K562 (cell line): ENCODE measurements at regions not wholly inside any gene's neighbourhood (a gene's known extent, or its start where the extent isn't known, plus 50 kb on each side); places are given as distances from the start of the nearest gene placed in this dataset.

Source experiments
- ATAC-seq: fragments of 200-7000 bp; cut with Tn5 transposase; 3 replicates; pipeline ENCODE4 v1.9.1; 2020; ENCODE audit warnings: moderate library complexity
- BruUV-seq: library from RNA; stranded (reverse); fragments of 400-500 nt; replicated peaks from 2 replicates; lab custom pipeline; 2021; lab: Mats Ljungman, UMichigan
- CTCF ChIA-PET: fragments of 300-600 bp; formaldehyde crosslinking; extraction: SDS; loops from one replicate; lab custom pipeline; 2021; ENCODE audit warnings: low intra/inter-chr PET ratio; lab: Yijun Ruan, JAX
- POLR2A ChIA-PET: fragments of 300-600, 350-650 bp; sonication (Branson Sonifier 250); formaldehyde crosslinking; extraction: SDS; loops from one replicate; lab custom pipeline; 2021; ENCODE audit warnings: antibody characterized with exemption, inconsistent platforms; lab: Yijun Ruan, JAX
- DNase-seq, 4 experiments: peaks; one replicate each; pipeline versions ENCODE4 v3.0.0 to v3.0.0-alpha.2; 2011 to 2018; ENCODE audit warnings: low spot score in 3 of 4, mixed read lengths in 3 of 4; ENCODE audit errors: extremely low read depth in 1 of 4
- FAIRE-seq: peaks from 2 replicates; lab custom pipeline; 2011; peaks lifted over from hg19 to GRCh38; lab: Jason Lieb, UNC
- H2AFZ ChIP-seq: 2 replicates; pipeline ENCODE4 v1.6.0; 2011; ENCODE audit warnings: low read depth, low read length, control low read depth, inconsistent platforms
- H3K27ac ChIP-seq: fragments of 200-600 bp; 3 replicates; pipeline ENCODE4 v1.8.0; 2011; ENCODE audit warnings: low read depth, mild to moderate bottlenecking, control low read depth, inconsistent platforms, low read length, moderate library complexity, mixed read lengths; ENCODE audit errors: extremely low read depth
- H3K27me3 ChIP-seq, 2 experiments: fragments of 300-600 bp in 1 of 2; 2 replicates in 1 of 2; 3 replicates in 1 of 2; pipeline versions ENCODE4 v1.6.0 to v1.8.0; 2011; ENCODE audit warnings: inconsistent platforms in 2 of 2, low read length in 2 of 2, mild to moderate bottlenecking in 1 of 2, mixed read lengths in 1 of 2, moderate library complexity in 1 of 2; ENCODE audit not compliant: control insufficient read depth in 2 of 2, insufficient read depth in 2 of 2
- H3K36me3 ChIP-seq: fragments of 300-600 bp; 3 replicates; pipeline ENCODE4 v1.8.0; 2011; ENCODE audit warnings: mild to moderate bottlenecking, low read length, inconsistent platforms; ENCODE audit not compliant: control insufficient read depth, insufficient read depth
- H3K4me1 ChIP-seq, 2 experiments: fragments of 200-600 bp in 1 of 2; replicated peaks in 1 of 2; 2 replicates in 1 of 2; 3 replicates in 1 of 2; pipeline versions ENCODE4 v1.5.1 to v1.8.0; 2011; ENCODE audit warnings: inconsistent platforms in 2 of 2, low read length in 2 of 2, mild to moderate bottlenecking in 1 of 2, mixed read lengths in 1 of 2, moderate library complexity in 1 of 2; ENCODE audit not compliant: control insufficient read depth in 2 of 2, insufficient read depth in 2 of 2
- H3K4me2 ChIP-seq: 2 replicates; pipeline ENCODE4 v1.6.1; 2011; ENCODE audit warnings: low read length, control low read depth, inconsistent platforms, mixed read lengths; ENCODE audit not compliant: insufficient read depth
- H3K4me3 ChIP-seq: fragments of 200-600 bp; sonication (generic), shearing (Covaris generic); 2 replicates; pipeline ENCODE4 v1.5.1; 2016; ENCODE audit warnings: control low read depth, inconsistent platforms
- H3K79me2 ChIP-seq: fragments of 200-600 bp; 3 replicates; pipeline ENCODE4 v1.8.0; 2011; ENCODE audit warnings: low read length, inconsistent platforms; ENCODE audit not compliant: control insufficient read depth, insufficient read depth
- H3K9ac ChIP-seq, 2 experiments: 2 replicates each; pipeline versions ENCODE4 v1.6.0 to v1.6.1; 2011; ENCODE audit warnings: low read depth in 2 of 2, low read length in 2 of 2, control low read depth in 1 of 2, inconsistent platforms in 1 of 2, mild to moderate bottlenecking in 1 of 2, mixed read lengths in 1 of 2; ENCODE audit not compliant: insufficient read depth in 1 of 2
- H3K9me1 ChIP-seq: one replicate; pipeline ENCODE4 v1.6.0; 2011; ENCODE audit warnings: inconsistent platforms, mild to moderate bottlenecking, low read length, moderate library complexity; ENCODE audit not compliant: control insufficient read depth, insufficient read depth
- H3K9me3 ChIP-seq: replicated peaks from 2 replicates; pipeline ENCODE4 v1.5.1; 2011; ENCODE audit warnings: low read depth, low read length, inconsistent platforms; ENCODE audit not compliant: control insufficient read depth, insufficient read depth
- H4K20me1 ChIP-seq: replicated peaks from 2 replicates; pipeline ENCODE4 v1.6.1; 2011; ENCODE audit warnings: low read length, inconsistent platforms, mixed read lengths; ENCODE audit not compliant: control insufficient read depth, insufficient read depth
- BDP1 ChIP-seq: IDR thresholded peaks from 3 replicates; pipeline ENCODE4 v1.6.1; 2011; ENCODE audit not compliant: insufficient read length, insufficient read depth
- NFATC3 ChIP-seq: fragments of 450-650 bp; IDR thresholded peaks from 2 replicates; pipeline ENCODE4 v1.6.1; 2017; ENCODE audit warnings: mild to moderate bottlenecking
- NR1H2 ChIP-seq: sonication (generic); formaldehyde crosslinking; IDR thresholded peaks from 2 replicates; pipeline ENCODE4 v1.4.0; 2020; ENCODE audit warnings: mild to moderate bottlenecking, missing genetic modification reagents
- SNIP1 ChIP-seq: fragments of 450-650 bp; IDR thresholded peaks from 2 replicates; pipeline ENCODE4 v1.7.1; 2017; ENCODE audit warnings: low read depth, mild to moderate bottlenecking
- STAT5B ChIP-seq: fragments of 250-450 bp; sonication (Bioruptor Pico); IDR thresholded peaks from 2 replicates; pipeline ENCODE4 v1.8.0; 2021; ENCODE audit warnings: mild to moderate bottlenecking, inconsistent platforms
- TCF7 ChIP-seq: sonication (generic); IDR thresholded peaks from 2 replicates; pipeline ENCODE4 v1.6.1; 2016; ENCODE audit warnings: antibody characterized with exemption, borderline replicate concordance
- WGBS: fragments of 100-300 bp; shearing (Covaris generic); methylation state at CpG from one replicate; pipeline ENCODE4 v1.1.6; 2016; ENCODE audit warnings: low coverage, mixed read lengths; ENCODE audit not compliant: insufficient coverage; ENCODE audit errors: missing lambda C conversion rate; 5-methylcytosine and 5-hydroxymethylcytosine counted together
- in situ Hi-C: fragments of 300-500 bp; cut with MboI; formaldehyde crosslinking; loops from 4 replicates; pipeline ENCODE4 v1.15.0; 2018; ENCODE audit warnings: inconsistent platforms, mixed read lengths
- intact Hi-C: fragments of 100-400 bp; cut with micrococcal nuclease; formaldehyde crosslinking; loops from 2 replicates; pipeline ENCODE4 v1.14.2; 2022
- TF ChIP-seq, protein P1 (sequence below): sonication (generic); formaldehyde crosslinking; IDR thresholded peaks from 2 replicates; pipeline ENCODE4 v1.8.0; 2022; ENCODE audit warnings: missing genetic modification reagents, mild to moderate bottlenecking, moderate library complexity, borderline replicate concordance

- no TSS peak for BruUV-seq
- WGBS: 2% methylated on average over 7 of the region's 7 CpGs
- H3K4me1 ChIP-seq: no peaks in the 10 kb centered on the region
- H3K4me2 ChIP-seq: no peak overlapping the region
- DNase-seq: no peak
- ChIA-PET POLR2A (no interaction called here), CTCF (no interaction called here)
- no peaks in the 10 kb centered on the region for H3K79me2 ChIP-seq
- H3K36me3 ChIP-seq: no peaks in the 10 kb centered on the region
- intact Hi-C loops: no loop called here
- H3K9ac ChIP-seq: no peak overlapping the region
- H3K27me3 ChIP-seq: no peaks in the 10 kb centered on the region
- H2AFZ ChIP-seq: no peak overlapping the region
- H3K4me3 ChIP-seq: no peak overlapping the region
- TF ChIP-seq, protein P1, sequence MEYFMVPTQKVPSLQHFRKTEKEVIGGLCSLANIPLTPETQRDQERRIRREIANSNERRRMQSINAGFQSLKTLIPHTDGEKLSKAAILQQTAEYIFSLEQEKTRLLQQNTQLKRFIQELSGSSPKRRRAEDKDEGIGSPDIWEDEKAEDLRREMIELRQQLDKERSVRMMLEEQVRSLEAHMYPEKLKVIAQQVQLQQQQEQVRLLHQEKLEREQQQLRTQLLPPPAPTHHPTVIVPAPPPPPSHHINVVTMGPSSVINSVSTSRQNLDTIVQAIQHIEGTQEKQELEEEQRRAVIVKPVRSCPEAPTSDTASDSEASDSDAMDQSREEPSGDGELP (CRISPR knock-in tag): no peak
- no peak for TF ChIP-seq STAT5B (CRISPR knock-in tag)
- ATAC-seq: no peak
- no peaks in the 10 kb centered on the region for H4K20me1 ChIP-seq
- no peaks in the 10 kb centered on the region for H3K9me3 ChIP-seq
- in situ Hi-C loops: no loop called here
- H3K9me1 ChIP-seq: no peaks in the 10 kb centered on the region
- no peak for FAIRE-seq
- H3K27ac ChIP-seq: no peak overlapping the region
Observed at GRCh38 chr6:91221072-91221720, 634.3 kb upstream of the MAP3K7 start.

DNA sequence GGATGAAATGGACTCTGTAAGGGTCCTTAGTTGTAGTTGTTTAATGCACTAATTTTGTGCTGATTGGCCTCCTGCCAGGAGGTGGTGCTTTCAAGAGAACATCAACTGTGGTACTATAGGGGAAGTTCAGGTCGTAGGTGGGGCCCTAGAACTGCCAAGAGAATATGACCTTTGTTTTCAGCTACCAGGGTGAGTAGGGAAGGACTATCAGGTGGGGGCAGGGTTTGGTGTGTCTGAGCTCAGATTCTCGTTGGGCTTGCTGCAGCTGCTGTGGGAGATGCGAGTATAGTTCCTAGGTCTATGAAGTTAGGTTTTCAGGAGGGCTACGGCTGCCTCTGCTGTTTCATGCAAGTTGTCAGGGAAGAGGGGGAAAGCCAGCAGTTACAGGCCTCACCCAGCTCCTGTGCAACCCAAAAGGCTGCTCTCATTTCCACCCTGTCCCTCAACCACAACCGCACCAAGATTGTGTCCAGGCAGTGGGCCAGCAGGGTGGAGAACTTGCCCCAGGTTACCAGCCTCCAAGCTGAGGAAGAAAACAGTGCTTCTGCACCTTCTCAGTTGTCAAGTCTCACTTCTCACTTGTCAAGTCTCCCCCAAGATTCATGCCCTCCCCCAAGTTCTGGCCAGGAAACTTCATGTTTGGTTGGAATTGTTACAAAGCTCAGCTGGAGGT, 626.5 kb upstream of the MAP3K7 start:
- Histone ChIP-seq H3K4me3 (no peak overlapping the region), H2AFZ (no peak overlapping the region), H4K20me1 (no peaks in the 10 kb centered on the region), H3K4me2 (no peak overlapping the region), H3K9me1 (no peaks in the 10 kb centered on the region), H3K4me1 (no peaks in the 10 kb centered on the region), H3K27me3 (no peaks in the 10 kb centered on the region), H3K9me3 (no peaks in the 10 kb centered on the region), H3K36me3 (no peaks in the 10 kb centered on the region), H3K9ac (no peak overlapping the region), H3K79me2 (no peaks in the 10 kb centered on the region), H3K27ac (no peak overlapping the region)
- ATAC-seq: no peak
- ChIA-PET POLR2A (no interaction called here), CTCF (no interaction called here)
- FAIRE-seq: no peak
- intact Hi-C loops: no loop called here
- in situ Hi-C loops: no loop called here
- 5% methylated on average over 5 of the region's 5 CpGs for WGBS
- DNase-seq: no peak
- BruUV-seq: no TSS peak
- no peak for TF ChIP-seq SNIP1
- no peak for TF ChIP-seq BDP1
- TF ChIP-seq NFATC3: no peak
- TF ChIP-seq TCF7: no peak
- TF ChIP-seq NR1H2 (CRISPR knock-in tag): no peak
